BJ (cell line): ENCODE measurements at regions not wholly inside any gene's neighbourhood (a gene's known extent, or its start where the extent isn't known, plus 50 kb on each side); places are given as distances from the start of the nearest gene placed in this dataset.

ENCODE experiments used
- CTCF ChIA-PET: fragments of 350-600 bp; formaldehyde crosslinking; extraction: SDS; loops from one replicate; lab custom pipeline; 2021; ENCODE audit warnings: antibody characterized with exemption, inconsistent platforms; lab: Yijun Ruan, JAX
- POLR2A ChIA-PET: fragments of 300-600 bp; sonication (Branson Sonifier 250); formaldehyde crosslinking; extraction: SDS; loops from one replicate; lab custom pipeline; 2021; ENCODE audit warnings: antibody characterized with exemption; lab: Charles Lee
- DNase-seq: peaks from one replicate; pipeline ENCODE4 v3.0.0-alpha.2; 2011; ENCODE audit warnings: low read depth
- H3K27me3 ChIP-seq: 2 replicates; pipeline ENCODE4 v1.6.0; 2011; ENCODE audit warnings: low read length; ENCODE audit not compliant: control insufficient read depth, insufficient read depth
- H3K36me3 ChIP-seq: 2 replicates; pipeline ENCODE4 v1.5.1; 2011; ENCODE audit warnings: low read length; ENCODE audit not compliant: control insufficient read depth, insufficient read depth
- H3K4me3 ChIP-seq: 2 replicates; pipeline ENCODE4 v1.5.1; 2011; ENCODE audit warnings: low read depth, mild to moderate bottlenecking, control low read depth, low read length
- TF ChIP-seq, protein P1 (sequence below): IDR thresholded peaks from 2 replicates; pipeline ENCODE4 v1.5.1; 2011; ENCODE audit warnings: low read depth, mild to moderate bottlenecking, control low read depth, inconsistent platforms, low read length, moderate library complexity; ENCODE audit not compliant: insufficient read depth

DNA sequence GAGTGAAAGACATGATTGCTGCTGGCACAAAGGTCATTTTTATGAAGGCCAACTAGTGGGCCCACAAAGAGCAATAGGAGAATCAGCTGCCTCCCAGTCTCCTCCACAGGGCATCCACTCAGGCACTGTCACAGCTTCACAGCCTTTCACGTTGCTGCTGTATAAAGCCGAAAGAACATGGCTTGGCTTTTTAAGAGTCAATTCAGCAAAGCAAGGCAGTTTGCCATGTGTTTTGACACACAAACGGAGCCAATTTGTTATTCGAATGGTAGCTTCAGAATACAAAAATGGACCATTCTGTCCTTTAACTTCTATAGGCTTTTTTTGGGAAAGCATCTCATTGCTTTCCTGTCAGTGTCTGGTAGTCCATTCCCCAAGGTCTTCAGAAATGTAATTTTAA lies 283.4 kb upstream of the PARD3B start:
- H3K4me3 ChIP-seq = no peak overlapping the region
- H3K36me3 ChIP-seq = no peaks in the 10 kb centered on the region
- ChIA-PET POLR2A (no interaction called here), CTCF (interaction anchor here (0.9 to 5.5 kb wide), 8 partner anchors 11 to 1687 kb away, joined by 3 to 32 read pairs (median 6); no protein-coding TSS in a partner anchor)
- H3K27me3 ChIP-seq = peaks cover 3% of the 10 kb centered on the region
- DNase-seq = no peak
- TF ChIP-seq, protein P1, sequence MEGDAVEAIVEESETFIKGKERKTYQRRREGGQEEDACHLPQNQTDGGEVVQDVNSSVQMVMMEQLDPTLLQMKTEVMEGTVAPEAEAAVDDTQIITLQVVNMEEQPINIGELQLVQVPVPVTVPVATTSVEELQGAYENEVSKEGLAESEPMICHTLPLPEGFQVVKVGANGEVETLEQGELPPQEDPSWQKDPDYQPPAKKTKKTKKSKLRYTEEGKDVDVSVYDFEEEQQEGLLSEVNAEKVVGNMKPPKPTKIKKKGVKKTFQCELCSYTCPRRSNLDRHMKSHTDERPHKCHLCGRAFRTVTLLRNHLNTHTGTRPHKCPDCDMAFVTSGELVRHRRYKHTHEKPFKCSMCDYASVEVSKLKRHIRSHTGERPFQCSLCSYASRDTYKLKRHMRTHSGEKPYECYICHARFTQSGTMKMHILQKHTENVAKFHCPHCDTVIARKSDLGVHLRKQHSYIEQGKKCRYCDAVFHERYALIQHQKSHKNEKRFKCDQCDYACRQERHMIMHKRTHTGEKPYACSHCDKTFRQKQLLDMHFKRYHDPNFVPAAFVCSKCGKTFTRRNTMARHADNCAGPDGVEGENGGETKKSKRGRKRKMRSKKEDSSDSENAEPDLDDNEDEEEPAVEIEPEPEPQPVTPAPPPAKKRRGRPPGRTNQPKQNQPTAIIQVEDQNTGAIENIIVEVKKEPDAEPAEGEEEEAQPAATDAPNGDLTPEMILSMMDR = no peak

DNA sequence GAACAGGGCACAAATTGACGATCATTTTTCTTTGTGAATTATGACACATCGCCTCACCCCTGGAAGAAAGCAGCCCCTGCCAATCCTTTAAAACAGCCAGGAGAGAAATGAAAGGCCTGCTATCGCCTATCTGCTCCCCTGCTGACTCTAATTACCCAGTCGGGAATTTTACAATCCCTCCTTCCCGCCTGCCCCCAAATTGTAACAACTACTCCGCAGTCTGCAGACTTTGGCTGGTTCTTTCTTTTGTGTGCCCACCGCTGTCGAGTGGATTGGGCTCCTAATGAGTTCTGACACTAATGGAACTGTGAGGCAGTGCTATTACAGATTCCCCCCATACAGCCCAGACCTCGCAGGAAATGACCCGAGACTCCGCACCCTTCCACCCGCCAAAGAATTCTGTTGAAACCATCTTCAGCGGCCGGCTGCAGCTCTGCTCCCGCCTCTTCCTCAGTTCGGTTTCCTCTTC lies 281.2 kb upstream of the PARD3B start:
- peaks cover 3% of the 10 kb centered on the region for H3K27me3 ChIP-seq
- no peak overlapping the region for H3K4me3 ChIP-seq
- CTCF ChIA-PET = interaction anchor here (5.5 kb wide), 1 partner anchor 13 kb away, joined by 32 read pairs; no protein-coding TSS in a partner anchor
- POLR2A ChIA-PET = no interaction called here
- no peak for DNase-seq
- TF ChIP-seq, protein P1 = no peak
- no peaks in the 10 kb centered on the region for H3K36me3 ChIP-seq

- Histone ChIP-seq H3K27me3 (peaks cover 3% of the 10 kb centered on the region), H3K4me3 (no peak overlapping the region), H3K36me3 (no peaks in the 10 kb centered on the region)
- TF ChIP-seq, protein P1 = no peak
- ChIA-PET POLR2A (no interaction called here), CTCF (no interaction called here)
- no peak for DNase-seq
These were observed 280.6 kb upstream of the PARD3B start for GRCh38 chr2:204264621-204265140.

DNA sequence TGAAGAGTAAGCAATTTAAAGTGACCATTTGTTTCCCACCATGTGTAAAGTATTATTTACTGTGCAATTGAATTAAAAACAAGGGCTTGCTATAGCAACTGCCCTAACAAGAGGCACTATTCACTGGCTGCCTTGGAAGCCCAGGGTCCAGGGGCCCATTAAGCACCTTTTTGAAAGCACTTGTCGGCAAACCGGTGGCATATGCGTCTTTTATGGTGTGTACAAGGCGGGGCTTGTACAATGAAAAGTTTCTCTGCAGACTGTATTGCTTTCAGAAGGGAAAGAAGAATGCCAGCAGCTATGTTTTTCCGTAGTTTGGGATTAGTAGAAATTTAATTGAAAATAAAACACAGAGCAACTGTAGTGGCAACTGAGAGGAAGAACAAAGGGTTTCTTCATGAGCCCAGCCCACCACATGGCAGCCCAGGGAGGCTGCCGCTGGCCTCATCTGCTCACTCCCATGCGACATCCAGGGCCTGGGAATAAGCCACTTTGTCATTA lies 279.5 kb upstream of the PARD3B start:
- peaks cover 3% of the 10 kb centered on the region for H3K27me3 ChIP-seq
- ChIA-PET POLR2A (no interaction called here), CTCF (no interaction called here)
- H3K4me3 ChIP-seq = no peak overlapping the region
- H3K36me3 ChIP-seq = no peaks in the 10 kb centered on the region
- TF ChIP-seq, protein P1 = no peak
- DNase-seq = no peak

DNA sequence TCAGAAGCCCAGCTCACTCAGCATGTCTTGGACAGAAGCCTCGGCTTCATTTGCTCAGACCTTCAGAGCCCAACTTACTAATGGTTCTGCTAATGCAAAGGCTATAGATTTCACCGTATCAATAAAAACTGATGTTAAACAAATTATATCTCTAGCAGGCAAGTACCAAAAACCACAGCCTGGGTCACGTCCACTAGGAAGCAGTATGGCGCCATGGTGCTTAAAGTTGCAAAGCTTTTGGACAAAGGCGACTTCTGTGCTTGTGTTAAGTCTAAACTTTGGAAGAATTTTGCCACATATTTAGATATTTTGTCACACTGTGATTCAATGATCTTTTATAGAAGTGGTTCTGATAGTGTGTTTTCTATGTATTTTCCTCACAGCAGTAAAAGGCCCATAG lies 276.8 kb upstream of the PARD3B start:
- CTCF ChIA-PET = interaction anchor here (3.1 kb wide), 1 partner anchor 8 kb away, joined by 11 read pairs; no protein-coding TSS in a partner anchor
- POLR2A ChIA-PET = no interaction called here
- H3K27me3 ChIP-seq = peaks cover 3% of the 10 kb centered on the region
- no peaks in the 10 kb centered on the region for H3K36me3 ChIP-seq
- no peak for DNase-seq
- TF ChIP-seq, protein P1 = no peak
- H3K4me3 ChIP-seq = no peak overlapping the region
